ENCODE measurements at regions not wholly inside any gene's neighbourhood (a gene's known extent, or its start where the extent isn't known, plus 50 kb on each side); places are given as distances from the start of the nearest gene placed in this dataset.
A peak's percentile ranks its signal among the peaks of the same experiment; 100 is the strongest.
"Not testable (repeated sequence)": the region's sequence is repeated elsewhere in the genome, so short reads cannot be mapped to it uniquely, and the experiment has no call there.

GRCh38 chr12:114163771-114164170 lies 197.6 kb upstream of the RBM19 start:
- no peak for TF ChIP-seq CTCF (conservative IDR thresholded peaks at IDR 0.05)

DNA sequence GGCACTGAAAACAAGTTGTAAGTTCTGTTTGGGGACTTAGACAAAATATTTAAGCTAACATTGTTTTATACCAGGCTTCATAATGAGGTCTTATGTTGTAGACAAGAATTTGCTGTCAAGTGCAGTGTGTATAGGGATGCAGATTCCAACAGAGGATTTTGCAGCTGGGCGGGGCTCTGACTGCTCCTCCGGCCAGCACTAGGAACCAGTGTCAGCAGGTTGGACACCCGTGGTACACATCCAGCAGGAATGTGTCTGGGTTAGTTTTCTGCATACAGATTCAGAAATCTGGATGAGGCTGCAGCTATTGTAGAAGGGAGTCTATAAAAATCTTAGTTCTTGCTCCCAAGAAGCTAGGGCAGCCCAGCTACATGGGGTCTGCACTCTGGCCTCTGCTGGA lies 194.3 kb upstream of the RBM19 start:
- TF ChIP-seq CTCF (conservative IDR thresholded peaks at IDR 0.05) = no peak

More at GRCh38 chr12:114163771-114164170, 197.6 kb upstream of the RBM19 start:
- H3K27ac ChIP-seq = no peak overlapping the region

DNA sequence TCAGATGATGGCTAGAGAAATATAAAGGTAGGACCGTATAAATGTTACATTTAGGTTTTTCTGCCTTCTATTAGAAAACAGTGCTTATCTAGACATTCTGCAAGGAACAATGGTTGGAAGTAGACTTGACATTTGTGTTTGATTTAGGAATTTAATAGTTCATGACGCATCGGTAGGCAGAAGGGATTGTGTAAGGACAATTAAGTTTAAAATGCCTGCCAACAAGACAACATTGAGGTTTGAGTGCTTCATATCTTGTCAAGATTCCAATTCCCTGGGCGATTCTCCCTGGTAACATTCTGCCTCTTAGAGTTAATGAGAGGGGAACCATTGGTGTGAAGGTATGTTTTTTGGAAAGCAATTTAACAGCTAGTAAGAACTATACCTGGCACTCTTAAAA lies 186.8 kb upstream of the RBM19 start:
- H3K27ac ChIP-seq = peak overlapping the region; percentile 48; the same call in 1 of the 2 replicates
- no peak for TF ChIP-seq CTCF (conservative IDR thresholded peaks at IDR 0.05)

More for the DNA sequence above, 194.3 kb upstream of the RBM19 start:
- no peak overlapping the region for H3K27ac ChIP-seq

- TF ChIP-seq CTCF (conservative IDR thresholded peaks at IDR 0.05) = no peak
- H3K27ac ChIP-seq = peak overlapping the region; percentile 48; the same call in 1 of the 2 replicates
Measured at GRCh38 chr12:114152066-114152465, 185.9 kb upstream of the RBM19 start.

DNA sequence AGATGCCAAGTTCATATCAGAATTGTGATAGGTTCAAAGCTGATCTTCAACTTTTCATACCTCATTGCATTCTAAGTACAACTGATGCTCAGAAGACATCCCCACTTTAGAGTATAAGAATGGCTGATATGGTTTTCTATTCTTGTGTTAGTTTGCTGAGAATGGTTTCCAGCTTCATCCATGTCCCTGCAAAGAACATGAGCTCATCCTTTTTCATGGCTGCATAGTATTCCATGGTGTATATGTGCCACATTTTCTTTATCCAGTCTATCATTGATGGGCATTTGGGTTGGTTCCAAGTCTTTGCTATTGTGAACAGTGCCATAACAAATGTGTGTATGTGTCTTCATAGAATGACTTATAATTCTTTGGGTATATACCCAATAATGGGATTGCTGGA lies 184.5 kb upstream of the RBM19 start:
- not testable (repeated sequence) for H3K27ac ChIP-seq

GRCh38 chr12:114141921-114142564 lies 175.9 kb upstream of the RBM19 start:
- TF ChIP-seq CTCF (conservative IDR thresholded peaks at IDR 0.05) = no peak
- H3K27ac ChIP-seq = peak overlapping the region; percentile 29

DNA sequence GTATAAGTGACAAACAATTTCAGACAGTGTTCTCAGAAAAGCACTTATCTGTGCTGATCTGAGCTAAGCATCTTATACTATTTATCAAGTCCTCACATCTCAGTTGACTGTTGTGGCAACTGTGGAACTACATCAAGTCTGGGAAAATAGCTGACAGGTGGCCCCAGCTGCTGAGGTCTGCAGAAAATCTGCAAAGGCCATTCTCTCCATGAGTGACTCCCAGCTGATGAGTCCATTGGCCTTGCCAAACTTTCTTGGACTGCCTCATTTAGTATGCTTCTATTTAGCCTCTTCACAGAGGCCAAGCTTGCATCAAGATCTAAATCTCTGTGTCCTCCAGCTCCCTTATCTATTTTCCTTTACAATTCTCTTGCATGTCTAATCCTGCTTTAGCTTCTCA lies 174.5 kb upstream of the RBM19 start:
- no peak overlapping the region for H3K27ac ChIP-seq
- TF ChIP-seq CTCF (conservative IDR thresholded peaks at IDR 0.05) = no peak

DNA sequence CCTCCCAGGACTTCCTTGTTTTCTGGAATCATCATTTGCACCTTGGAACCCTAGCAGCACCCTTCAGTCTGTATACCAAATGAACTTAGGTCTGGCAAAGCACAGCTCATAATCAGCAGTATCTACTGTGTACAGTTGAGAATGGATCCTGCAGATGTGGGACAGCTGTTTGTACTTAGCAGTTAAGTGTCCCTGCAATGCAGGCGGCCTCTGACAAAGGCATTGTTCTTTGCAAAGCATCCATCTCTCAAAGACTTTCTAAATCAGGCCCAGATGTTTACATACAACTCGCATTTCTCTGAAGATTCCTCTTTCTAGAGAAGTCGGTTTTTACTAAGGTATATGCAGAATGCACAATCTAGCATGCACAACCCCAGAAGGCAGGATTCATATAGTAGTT lies 170.5 kb upstream of the RBM19 start:
- H3K27ac ChIP-seq = no peak overlapping the region
- no peak for TF ChIP-seq CTCF (conservative IDR thresholded peaks at IDR 0.05)

Measured in VCaP (cell line).